ENCODE measurements at regions not wholly inside any gene's neighbourhood (a gene's known extent, or its start where the extent isn't known, plus 50 kb on each side); places are given as distances from the start of the nearest gene placed in this dataset.

GRCh38 chr3:99365396-99365795 is 273.0 kb upstream of the COL8A1 start:
- no peak for DNase-seq

GRCh38 chr3:99357131-99357530 is 281.3 kb upstream of the COL8A1 start:
- no peak for DNase-seq

- no peak for DNase-seq
These were observed 281.7 kb upstream of the COL8A1 start for GRCh38 chr3:99356696-99357095.

- no peak for DNase-seq
These were observed 282.9 kb upstream of the COL8A1 start for GRCh38 chr3:99355465-99355864.

GRCh38 chr3:99352811-99353210 is 285.6 kb upstream of the COL8A1 start:
- DNase-seq, result no peak

- DNase-seq, result no peak
These were observed 287.3 kb upstream of the COL8A1 start for GRCh38 chr3:99351122-99351521.

GRCh38 chr3:99348451-99348850 is 289.9 kb upstream of the COL8A1 start:
- no peak for DNase-seq

- no peak for DNase-seq
These were observed 294.2 kb upstream of the COL8A1 start for GRCh38 chr3:99344216-99344615.

GRCh38 chr3:99342383-99342782 is 296.0 kb upstream of the COL8A1 start:
- DNase-seq, result no peak

GRCh38 chr3:99339222-99339621 is 299.2 kb upstream of the COL8A1 start:
- DNase-seq, result no peak

- DNase-seq, result no peak
These were observed 305.7 kb upstream of the COL8A1 start for GRCh38 chr3:99332718-99333117.

- DNase-seq, result no peak
These were observed 306.1 kb upstream of the COL8A1 start for GRCh38 chr3:99332276-99332675.

- no peak for DNase-seq
These were observed 307.4 kb upstream of the COL8A1 start for GRCh38 chr3:99330924-99331532.

- no peak for DNase-seq
These were observed 308.1 kb upstream of the COL8A1 start for GRCh38 chr3:99330281-99330680.

GRCh38 chr3:99325402-99325801 is 313.0 kb upstream of the COL8A1 start:
- no peak for DNase-seq

- no peak for DNase-seq
These were observed 313.7 kb upstream of the COL8A1 start for GRCh38 chr3:99324636-99325203.

- DNase-seq, result no peak
These were observed 314.5 kb upstream of the COL8A1 start for GRCh38 chr3:99323940-99324339.

- DNase-seq, result no peak
These were observed 315.8 kb upstream of the COL8A1 start for GRCh38 chr3:99322551-99322950.

GRCh38 chr3:99321261-99321660 is 317.1 kb upstream of the COL8A1 start:
- DNase-seq, result no peak

- no peak for DNase-seq
These were observed 318.4 kb upstream of the COL8A1 start for GRCh38 chr3:99319961-99320360.

GRCh38 chr3:99319450-99319849 is 318.9 kb upstream of the COL8A1 start:
- no peak for DNase-seq

- DNase-seq, result no peak
These were observed 321.2 kb upstream of the COL8A1 start for GRCh38 chr3:99317201-99317600.

- no peak for DNase-seq
These were observed 322.5 kb upstream of the COL8A1 start for GRCh38 chr3:99315896-99316295.

GRCh38 chr3:99313485-99313884 is 324.9 kb upstream of the COL8A1 start:
- no peak for DNase-seq

GRCh38 chr3:99298661-99299060 is 339.7 kb upstream of the COL8A1 start:
- no peak for DNase-seq
